Epidermal melanocyte (primary cell): ENCODE measurements at regions not wholly inside any gene's neighbourhood (a gene's known extent, or its start where the extent isn't known, plus 50 kb on each side); places are given as distances from the start of the nearest gene placed in this dataset.

Source experiments
- DNase-seq: peaks from one replicate; pipeline ENCODE4 v3.0.0; 2011; ENCODE audit warnings: low spot score; ENCODE audit not compliant: insufficient read length

GRCh38 chr2:10985260-10985659 is 73.5 kb downstream of the KCNF1 start:
- no peak for DNase-seq

- DNase-seq: no peak
These were observed 74.3 kb downstream of the KCNF1 start for GRCh38 chr2:10985901-10986535.

GRCh38 chr2:10987439-10987838 is 75.7 kb downstream of the KCNF1 start:
- no peak for DNase-seq

GRCh38 chr2:10987861-10988260 is 76.1 kb downstream of the KCNF1 start:
- DNase-seq: no peak

GRCh38 chr2:10989151-10989550 is 77.4 kb downstream of the KCNF1 start:
- no peak for DNase-seq

GRCh38 chr2:10989782-10990181 is 78.0 kb downstream of the KCNF1 start:
- DNase-seq: no peak

GRCh38 chr2:10990561-10991111 is 78.9 kb downstream of the KCNF1 start:
- no peak for DNase-seq

- no peak for DNase-seq
These were observed 80.5 kb downstream of the KCNF1 start for GRCh38 chr2:10992023-10992791.

- no peak for DNase-seq
These were observed 81.3 kb downstream of the KCNF1 start for GRCh38 chr2:10993001-10993481.

- no peak for DNase-seq
These were observed 83.7 kb downstream of the KCNF1 start for GRCh38 chr2:10995366-10995970.

- DNase-seq: no peak
These were observed 92.5 kb downstream of the KCNF1 start for GRCh38 chr2:11004199-11004598.

GRCh38 chr2:11005032-11005431 is 93.3 kb downstream of the KCNF1 start:
- DNase-seq: no peak

- no peak for DNase-seq
These were observed 94.5 kb downstream of the KCNF1 start for GRCh38 chr2:11006191-11006590.

GRCh38 chr2:11007331-11008264 is 95.9 kb downstream of the KCNF1 start:
- DNase-seq: no peak

GRCh38 chr2:11008773-11009172 is 97.0 kb downstream of the KCNF1 start:
- no peak for DNase-seq

GRCh38 chr2:11009176-11009575 is 97.4 kb downstream of the KCNF1 start:
- DNase-seq: no peak

- no peak for DNase-seq
These were observed 98.2 kb downstream of the KCNF1 start for GRCh38 chr2:11009891-11010290.

GRCh38 chr2:11011359-11011758 is 99.6 kb downstream of the KCNF1 start:
- DNase-seq: no peak

GRCh38 chr2:11012131-11012693 is 100.5 kb downstream of the KCNF1 start:
- DNase-seq: no peak

- DNase-seq: no peak
These were observed 101.5 kb downstream of the KCNF1 start for GRCh38 chr2:11013196-11013595.

GRCh38 chr2:11014026-11014425 is 102.3 kb downstream of the KCNF1 start:
- no peak for DNase-seq
